ENCODE measurements at regions not wholly inside any gene's neighbourhood (a gene's known extent, or its start where the extent isn't known, plus 50 kb on each side); places are given as distances from the start of the nearest gene placed in this dataset.
"Not testable (repeated sequence)": the region's sequence is repeated elsewhere in the genome, so short reads cannot be mapped to it uniquely, and the experiment has no call there.

- H3K9me3 Mint-ChIP-seq = not testable (repeated sequence)
Observed at GRCh38 chr15:75783566-75783965, 59.7 kb upstream of the UBE2Q2 start.

GRCh38 chr15:75782926-75783325 is 60.3 kb upstream of the UBE2Q2 start:
- Histone ChIP-seq H3F3A (replicated peaks; ENCODE audit: low read depth) (no peaks in the 10 kb centered on the region), H3K4me3 (no peak overlapping the region), H3K4me2 (no peak overlapping the region), H3K27me3 (ENCODE audit: insufficient read depth) (no peaks in the 10 kb centered on the region), H3K27ac (ENCODE audit: low read depth) (no peak overlapping the region), H3K9me2 (ENCODE audit: insufficient read depth) (no peaks in the 10 kb centered on the region), H3K36me3 (ENCODE audit: insufficient read depth) (no peaks in the 10 kb centered on the region), H3K79me2 (replicated peaks; ENCODE audit: insufficient read depth) (no peaks in the 10 kb centered on the region), H4K20me1 (replicated peaks; ENCODE audit: insufficient read depth) (no peaks in the 10 kb centered on the region), H3K4me1 (ENCODE audit: insufficient read depth) (no peaks in the 10 kb centered on the region), H2AFZ (no peak overlapping the region)
- Mint-ChIP-seq H3K4me3 (no peak overlapping the region; the same call in 2 of the 3 replicates), H3K9me3 (no peaks in the 10 kb centered on the region), H3K27ac (no peak overlapping the region), H3K27me3 (ENCODE audit: insufficient read depth, low read depth, poor library complexity) (peaks cover 18% of the 10 kb centered on the region), H3K36me3 (ENCODE audit: low read depth) (no peaks in the 10 kb centered on the region), H3K4me1 (peaks cover 16% of the 10 kb centered on the region)
- DNase-seq (ENCODE audit: low spot score) (no peak), ATAC-seq (no peak)
- no peak for TF ChIP-seq REST (IDR thresholded peaks at IDR 0.05; ENCODE audit: unreplicated experiment)
- no peak for TF ChIP-seq EZH2 (IDR thresholded peaks at IDR 0.05; ENCODE audit: low read depth, unreplicated experiment)
- no peak for TF ChIP-seq ZNF462 (CRISPR knock-in tag; IDR thresholded peaks at IDR 0.05)
- no peak for TF ChIP-seq CREB1 (CRISPR knock-in tag; IDR thresholded peaks at IDR 0.05; ENCODE audit: low read depth)
- TF ChIP-seq EZH2phosphoT487 (IDR thresholded peaks at IDR 0.05; ENCODE audit: unreplicated experiment) = no peak
- TF ChIP-seq ETS1 (IDR thresholded peaks at IDR 0.05) = no peak
- TF ChIP-seq ZNF114 (CRISPR knock-in tag; IDR thresholded peaks at IDR 0.05) = no peak
- TF ChIP-seq STAT1 (IDR thresholded peaks at IDR 0.05; ENCODE audit: unreplicated experiment) = no peak
- TF ChIP-seq ZNF331 (CRISPR knock-in tag; IDR thresholded peaks at IDR 0.05; ENCODE audit: low read depth) = no peak
- no peak for TF ChIP-seq POLR2AphosphoS5 (IDR thresholded peaks at IDR 0.05; ENCODE audit: low read depth)

More at GRCh38 chr15:75783566-75783965, 59.7 kb upstream of the UBE2Q2 start:
- not testable (repeated sequence) for H3K79me2 ChIP-seq (replicated peaks; ENCODE audit: insufficient read depth); H3K27me3 ChIP-seq (ENCODE audit: insufficient read depth); DNase-seq (ENCODE audit: low spot score); H3K4me3 Mint-ChIP-seq; H3F3A ChIP-seq (replicated peaks; ENCODE audit: low read depth); H3K4me3 ChIP-seq; H3K4me1 ChIP-seq (ENCODE audit: insufficient read depth); H3K27ac ChIP-seq (ENCODE audit: low read depth); H3K27ac Mint-ChIP-seq; H3K4me2 ChIP-seq; ATAC-seq; H2AFZ ChIP-seq; H3K9me2 ChIP-seq (ENCODE audit: insufficient read depth); H4K20me1 ChIP-seq (replicated peaks; ENCODE audit: insufficient read depth); H3K36me3 Mint-ChIP-seq (ENCODE audit: low read depth); H3K36me3 ChIP-seq (ENCODE audit: insufficient read depth)
- Mint-ChIP-seq H3K27me3 (ENCODE audit: insufficient read depth, low read depth, poor library complexity) (peaks cover 15% of the 10 kb centered on the region), H3K4me1 (peaks cover 10% of the 10 kb centered on the region)
